Central memory CD8-positive, alpha-beta T cell (primary cell): ENCODE measurements at regions not wholly inside any gene's neighbourhood (a gene's known extent, or its start where the extent isn't known, plus 50 kb on each side); places are given as distances from the start of the nearest gene placed in this dataset.

Experiments
- ATAC-seq: fragments of 150-1000 bp; cut with Tn5 transposase; replicated peaks from 2 replicates; pipeline ENCODE4 v1.10.0; 2022; ENCODE audit warnings: mild to moderate bottlenecking, moderate FRiP score, moderate number of reproducible peaks; ENCODE audit not compliant: poor library complexity, severe bottlenecking; ENCODE audit errors: extremely low read depth
- DNase-seq, 2 donors: peaks; one replicate each; pipeline ENCODE4 v3.0.0; 2021; ENCODE audit warnings: low spot score in 2 of 2
- H3K27ac Mint-ChIP-seq: one replicate; pipeline ENCODE4 v1.8.0; 2022; ENCODE audit warnings: low read depth, mild to moderate bottlenecking, moderate library complexity, mixed read lengths
- H3K27me3 Mint-ChIP-seq: one replicate; pipeline ENCODE4 v1.8.0; 2022; ENCODE audit warnings: mixed read lengths
- H3K36me3 Mint-ChIP-seq: one replicate; pipeline ENCODE4 v1.8.0; 2022; ENCODE audit warnings: mild to moderate bottlenecking, moderate library complexity, mixed read lengths; ENCODE audit not compliant: insufficient read depth
- H3K4me1 Mint-ChIP-seq: one replicate; pipeline ENCODE4 v1.8.0; 2022; ENCODE audit warnings: mixed read lengths
- H3K4me3 Mint-ChIP-seq: one replicate; pipeline ENCODE4 v1.8.0; 2022; ENCODE audit warnings: mild to moderate bottlenecking, moderate library complexity, mixed read lengths
- H3K9me3 Mint-ChIP-seq: one replicate; pipeline ENCODE4 v1.8.0; 2022; ENCODE audit warnings: mixed read lengths

GRCh38 chr2:145065342-145065741 is 545.4 kb upstream of the ZEB2 start:
- H3K4me3 Mint-ChIP-seq = no peak overlapping the region
- no peaks in the 10 kb centered on the region for H3K9me3 Mint-ChIP-seq

DNA sequence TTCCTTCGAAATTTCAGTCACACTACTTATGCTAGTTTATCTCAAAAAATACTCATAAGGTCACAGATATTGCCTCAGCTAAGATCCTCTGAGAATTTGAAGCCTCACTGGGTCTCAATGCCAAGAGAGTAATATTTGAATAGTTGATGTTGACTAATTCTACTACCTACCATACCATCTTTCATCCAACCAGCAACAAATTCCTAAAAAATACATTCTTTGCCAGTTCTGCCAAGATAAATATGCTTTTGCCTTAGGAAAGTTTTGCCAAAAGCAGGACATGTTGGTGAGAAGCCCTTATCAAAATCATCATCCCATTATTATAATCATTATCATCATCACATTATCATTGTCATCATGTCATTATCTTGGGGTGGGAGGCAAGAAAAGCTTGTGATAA is 544.6 kb upstream of the ZEB2 start:
- ATAC-seq (no peak), DNase-seq (no peak)
- H3K36me3 Mint-ChIP-seq = no peaks in the 10 kb centered on the region
- H3K4me1 Mint-ChIP-seq = no peaks in the 10 kb centered on the region
- H3K4me3 Mint-ChIP-seq = no peak overlapping the region
- no peak overlapping the region for H3K27ac Mint-ChIP-seq
- H3K27me3 Mint-ChIP-seq = peaks cover 19% of the 10 kb centered on the region
- H3K9me3 Mint-ChIP-seq = no peaks in the 10 kb centered on the region

More at GRCh38 chr2:145065342-145065741, 545.4 kb upstream of the ZEB2 start:
- Mint-ChIP-seq H3K27ac (no peak overlapping the region), H3K36me3 (no peaks in the 10 kb centered on the region), H3K4me1 (no peaks in the 10 kb centered on the region), H3K27me3 (peaks cover 19% of the 10 kb centered on the region)
- no peak for DNase-seq
- no peak for ATAC-seq

GRCh38 chr2:145060876-145061275 is 541.0 kb upstream of the ZEB2 start:
- H3K27ac Mint-ChIP-seq = no peak overlapping the region
- ATAC-seq (no peak), DNase-seq (no peak)
- peaks cover 1% of the 10 kb centered on the region for H3K36me3 Mint-ChIP-seq
- no peak overlapping the region for H3K4me3 Mint-ChIP-seq
- no peaks in the 10 kb centered on the region for H3K27me3 Mint-ChIP-seq
- H3K9me3 Mint-ChIP-seq = no peaks in the 10 kb centered on the region
- no peaks in the 10 kb centered on the region for H3K4me1 Mint-ChIP-seq

DNA sequence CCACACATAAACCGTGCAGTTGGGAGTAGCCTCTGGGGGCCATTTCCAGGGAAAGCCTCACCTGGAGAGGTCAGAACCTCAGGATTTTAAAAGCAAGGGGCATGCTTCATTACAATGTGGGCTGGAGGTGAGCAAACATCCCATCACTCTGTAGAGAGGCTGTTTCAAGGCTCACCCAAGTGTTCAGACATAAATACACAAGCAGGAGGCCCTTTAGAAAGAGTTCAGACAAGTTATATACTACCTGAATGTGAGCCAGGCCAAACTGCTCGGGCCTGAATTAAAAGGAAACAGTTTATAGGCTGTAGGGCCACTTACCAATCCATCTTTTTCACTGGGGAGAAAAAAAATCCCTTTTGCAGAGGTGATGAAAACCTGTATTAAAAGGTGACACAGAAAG is 540.0 kb upstream of the ZEB2 start:
- DNase-seq (no peak), ATAC-seq (no peak)
- no peak overlapping the region for H3K27ac Mint-ChIP-seq
- no peaks in the 10 kb centered on the region for H3K27me3 Mint-ChIP-seq
- H3K9me3 Mint-ChIP-seq = no peaks in the 10 kb centered on the region
- H3K4me3 Mint-ChIP-seq = no peak overlapping the region
- H3K36me3 Mint-ChIP-seq = peaks cover 1% of the 10 kb centered on the region
- H3K4me1 Mint-ChIP-seq = no peaks in the 10 kb centered on the region

GRCh38 chr2:145059343-145059742 is 539.4 kb upstream of the ZEB2 start:
- DNase-seq (no peak), ATAC-seq (no peak)
- Mint-ChIP-seq H3K9me3 (no peaks in the 10 kb centered on the region), H3K27me3 (no peaks in the 10 kb centered on the region), H3K4me1 (no peaks in the 10 kb centered on the region), H3K4me3 (no peak overlapping the region), H3K27ac (no peak overlapping the region), H3K36me3 (peaks cover 1% of the 10 kb centered on the region)

DNA sequence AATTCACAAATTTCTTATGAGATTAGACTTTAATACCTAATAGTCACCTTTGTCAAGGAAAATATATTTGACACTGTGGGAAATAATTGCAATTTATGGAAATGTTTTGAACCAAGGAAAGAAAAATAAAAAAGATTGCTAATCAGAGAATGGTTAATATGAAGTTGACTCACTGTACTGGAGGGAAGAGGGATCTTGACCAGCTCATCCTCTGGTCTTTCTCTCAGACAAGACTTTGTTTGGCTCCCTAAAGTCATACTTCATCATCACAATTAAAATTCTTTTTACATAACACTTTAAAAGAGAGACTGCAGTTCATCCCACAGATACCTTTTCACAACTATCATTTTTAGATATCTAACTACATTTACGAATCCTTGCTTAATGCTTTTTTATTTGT is 538.5 kb upstream of the ZEB2 start:
- Mint-ChIP-seq H3K4me3 (no peak overlapping the region), H3K36me3 (peaks cover 1% of the 10 kb centered on the region)

GRCh38 chr2:145055651-145056050 is 535.7 kb upstream of the ZEB2 start:
- DNase-seq = no peak
- Mint-ChIP-seq H3K4me3 (no peak overlapping the region), H3K27me3 (no peaks in the 10 kb centered on the region), H3K36me3 (peaks cover 1% of the 10 kb centered on the region), H3K4me1 (no peaks in the 10 kb centered on the region), H3K27ac (no peak overlapping the region), H3K9me3 (no peaks in the 10 kb centered on the region)
- no peak for ATAC-seq

More for the DNA sequence above, 538.5 kb upstream of the ZEB2 start:
- no peaks in the 10 kb centered on the region for H3K27me3 Mint-ChIP-seq
- H3K27ac Mint-ChIP-seq = no peak overlapping the region
- ATAC-seq (no peak), DNase-seq (no peak)
- H3K9me3 Mint-ChIP-seq = no peaks in the 10 kb centered on the region
- H3K4me1 Mint-ChIP-seq = no peaks in the 10 kb centered on the region

GRCh38 chr2:145050134-145050533 is 530.2 kb upstream of the ZEB2 start:
- no peaks in the 10 kb centered on the region for H3K9me3 Mint-ChIP-seq
- no peak for ATAC-seq
- H3K36me3 Mint-ChIP-seq = no peaks in the 10 kb centered on the region
- no peak for DNase-seq
- H3K4me3 Mint-ChIP-seq = no peak overlapping the region
- H3K27ac Mint-ChIP-seq = no peak overlapping the region
- no peaks in the 10 kb centered on the region for H3K27me3 Mint-ChIP-seq
- H3K4me1 Mint-ChIP-seq = no peaks in the 10 kb centered on the region

DNA sequence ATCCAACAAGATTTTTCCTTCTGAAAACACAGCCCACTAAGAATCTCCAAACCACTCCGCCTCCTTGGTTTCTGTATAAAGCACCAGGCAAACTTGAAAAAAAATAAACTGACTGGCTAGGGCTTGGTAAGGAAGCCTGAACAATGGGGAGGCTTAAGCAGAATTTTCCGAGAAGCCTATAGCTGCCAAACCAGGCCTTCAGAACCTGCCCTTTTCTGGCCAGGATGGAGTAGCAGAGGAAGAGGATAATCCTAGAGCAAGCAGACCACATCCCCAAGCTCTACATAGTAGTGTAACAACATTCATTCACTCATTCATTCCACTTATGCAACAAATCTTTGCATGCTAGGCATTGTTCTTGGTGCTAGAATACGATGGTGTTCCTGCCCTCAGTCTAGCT is 529.6 kb upstream of the ZEB2 start:
- no peak overlapping the region for H3K27ac Mint-ChIP-seq
- no peaks in the 10 kb centered on the region for H3K36me3 Mint-ChIP-seq
- no peaks in the 10 kb centered on the region for H3K4me1 Mint-ChIP-seq
- H3K9me3 Mint-ChIP-seq = no peaks in the 10 kb centered on the region
- H3K27me3 Mint-ChIP-seq = no peaks in the 10 kb centered on the region
- no peak for DNase-seq
- no peak for ATAC-seq
- no peak overlapping the region for H3K4me3 Mint-ChIP-seq

DNA sequence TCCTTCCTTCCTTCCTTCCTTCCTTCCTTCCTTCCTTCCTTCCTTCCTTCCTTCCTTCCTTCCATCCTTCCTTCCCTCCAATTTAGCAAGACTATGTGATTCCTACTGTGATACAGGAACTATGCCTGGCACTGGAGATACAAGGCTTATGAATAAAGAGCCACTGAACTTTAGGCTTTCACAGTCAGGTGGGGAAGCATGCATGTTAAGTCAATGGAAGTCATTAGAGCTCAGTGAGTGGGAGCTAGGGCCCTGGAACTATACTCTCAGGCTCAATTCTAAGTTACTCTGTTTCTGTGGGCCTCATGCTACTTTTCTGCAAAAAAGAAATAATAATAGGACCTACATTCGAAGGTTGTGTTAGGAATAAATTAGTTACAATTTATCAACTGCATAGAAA is 527.6 kb upstream of the ZEB2 start:
- Mint-ChIP-seq H3K4me1 (no peaks in the 10 kb centered on the region), H3K4me3 (no peak overlapping the region), H3K27ac (no peak overlapping the region), H3K36me3 (no peaks in the 10 kb centered on the region), H3K27me3 (no peaks in the 10 kb centered on the region), H3K9me3 (no peaks in the 10 kb centered on the region)
- DNase-seq (no peak), ATAC-seq (no peak)

GRCh38 chr2:145044491-145044890 is 524.6 kb upstream of the ZEB2 start:
- DNase-seq (no peak), ATAC-seq (no peak)
- Mint-ChIP-seq H3K4me3 (no peak overlapping the region), H3K36me3 (no peaks in the 10 kb centered on the region), H3K27ac (no peak overlapping the region), H3K9me3 (no peaks in the 10 kb centered on the region), H3K4me1 (no peaks in the 10 kb centered on the region), H3K27me3 (no peaks in the 10 kb centered on the region)

DNA sequence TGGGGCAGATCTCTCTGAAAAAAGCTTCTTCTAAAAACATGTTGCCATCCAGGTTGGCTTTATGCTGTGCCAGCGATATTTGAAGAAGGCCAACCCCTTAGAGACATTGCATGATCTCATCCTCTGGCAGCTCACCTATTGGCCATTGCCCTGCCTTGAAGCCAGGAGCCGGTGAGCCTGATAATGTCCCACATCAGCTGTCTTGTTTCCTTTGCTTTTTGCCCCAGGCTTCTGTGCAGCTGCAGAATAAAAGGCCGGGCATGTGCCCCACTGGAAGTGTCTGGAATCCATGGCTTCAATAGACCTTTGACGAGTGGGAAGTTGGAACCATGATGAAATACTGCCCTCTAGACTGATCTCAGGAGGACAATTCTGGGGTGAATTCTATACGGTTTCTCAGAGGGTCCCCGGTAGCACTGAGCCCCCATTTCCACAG is 523.5 kb upstream of the ZEB2 start:
- H3K4me3 Mint-ChIP-seq = no peak overlapping the region
- DNase-seq (no peak), ATAC-seq (no peak)
- no peak overlapping the region for H3K27ac Mint-ChIP-seq
- H3K4me1 Mint-ChIP-seq = no peaks in the 10 kb centered on the region
- H3K9me3 Mint-ChIP-seq = no peaks in the 10 kb centered on the region
- no peaks in the 10 kb centered on the region for H3K36me3 Mint-ChIP-seq
- no peaks in the 10 kb centered on the region for H3K27me3 Mint-ChIP-seq

DNA sequence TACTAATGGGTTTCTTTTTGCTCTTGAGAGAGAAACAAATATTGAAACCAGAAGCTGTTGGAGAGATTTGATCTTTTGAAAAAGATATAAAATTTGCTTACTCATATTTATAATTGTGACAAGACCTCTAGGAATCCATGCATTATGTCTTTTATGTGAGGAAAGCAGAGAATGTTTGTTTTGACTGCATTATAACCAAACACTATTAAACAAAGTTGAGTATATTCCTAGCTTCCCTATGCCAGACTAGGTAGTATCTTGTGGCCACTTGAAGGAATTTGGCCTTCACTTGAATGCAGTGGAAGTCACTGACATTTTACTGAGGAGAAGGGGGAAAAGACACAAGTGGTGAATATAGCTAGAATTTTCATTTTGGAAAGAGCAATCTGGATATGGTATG is 521.8 kb upstream of the ZEB2 start:
- no peaks in the 10 kb centered on the region for H3K9me3 Mint-ChIP-seq
- H3K27me3 Mint-ChIP-seq = no peaks in the 10 kb centered on the region
- no peaks in the 10 kb centered on the region for H3K36me3 Mint-ChIP-seq
- no peak for ATAC-seq
- no peaks in the 10 kb centered on the region for H3K4me1 Mint-ChIP-seq
- no peak for DNase-seq
- H3K4me3 Mint-ChIP-seq = no peak overlapping the region
- H3K27ac Mint-ChIP-seq = no peak overlapping the region

- ATAC-seq = no peak
- Mint-ChIP-seq H3K4me1 (no peaks in the 10 kb centered on the region), H3K4me3 (no peak overlapping the region), H3K27ac (no peak overlapping the region), H3K9me3 (no peaks in the 10 kb centered on the region), H3K27me3 (no peaks in the 10 kb centered on the region), H3K36me3 (no peaks in the 10 kb centered on the region)
- DNase-seq = no peak
Observed at GRCh38 chr2:145040433-145040832, 520.5 kb upstream of the ZEB2 start.
